ENCODE measurements at regions not wholly inside any gene's neighbourhood (a gene's known extent, or its start where the extent isn't known, plus 50 kb on each side); places are given as distances from the start of the nearest gene placed in this dataset.

DNA sequence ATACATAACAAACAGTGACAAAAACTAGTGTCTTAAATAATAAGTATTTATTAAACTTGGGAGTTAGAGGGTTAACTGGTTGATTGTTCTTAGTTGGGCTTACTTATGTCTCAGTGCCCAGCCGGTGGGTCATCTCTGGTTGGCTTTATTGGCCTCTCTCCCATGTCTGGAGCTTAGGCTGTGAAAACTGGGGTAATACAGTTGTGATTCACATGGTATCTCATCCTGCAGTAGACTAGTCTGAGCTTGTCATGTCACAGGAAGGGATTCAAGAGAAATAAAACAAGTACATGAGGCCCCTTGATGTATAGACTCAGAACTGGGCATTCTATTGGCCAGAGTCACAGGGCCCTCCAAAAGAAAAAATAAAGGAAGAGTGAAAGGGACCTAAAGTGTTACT is 466.4 kb upstream of the SMC2 start:
- Mint-ChIP-seq H3K27me3 (ENCODE audit: insufficient read depth, unreplicated experiment) (no peaks in the 10 kb centered on the region), H3K36me3 (ENCODE audit: insufficient read depth, unreplicated experiment) (no peaks in the 10 kb centered on the region), H3K4me1 (ENCODE audit: low read depth, unreplicated experiment) (no peaks in the 10 kb centered on the region), H3K4me3 (ENCODE audit: unreplicated experiment) (no peak overlapping the region), H3K9me3 (ENCODE audit: unreplicated experiment) (no peaks in the 10 kb centered on the region), H3K27ac (ENCODE audit: unreplicated experiment) (no peak overlapping the region)
- TF ChIP-seq, protein P1, sequence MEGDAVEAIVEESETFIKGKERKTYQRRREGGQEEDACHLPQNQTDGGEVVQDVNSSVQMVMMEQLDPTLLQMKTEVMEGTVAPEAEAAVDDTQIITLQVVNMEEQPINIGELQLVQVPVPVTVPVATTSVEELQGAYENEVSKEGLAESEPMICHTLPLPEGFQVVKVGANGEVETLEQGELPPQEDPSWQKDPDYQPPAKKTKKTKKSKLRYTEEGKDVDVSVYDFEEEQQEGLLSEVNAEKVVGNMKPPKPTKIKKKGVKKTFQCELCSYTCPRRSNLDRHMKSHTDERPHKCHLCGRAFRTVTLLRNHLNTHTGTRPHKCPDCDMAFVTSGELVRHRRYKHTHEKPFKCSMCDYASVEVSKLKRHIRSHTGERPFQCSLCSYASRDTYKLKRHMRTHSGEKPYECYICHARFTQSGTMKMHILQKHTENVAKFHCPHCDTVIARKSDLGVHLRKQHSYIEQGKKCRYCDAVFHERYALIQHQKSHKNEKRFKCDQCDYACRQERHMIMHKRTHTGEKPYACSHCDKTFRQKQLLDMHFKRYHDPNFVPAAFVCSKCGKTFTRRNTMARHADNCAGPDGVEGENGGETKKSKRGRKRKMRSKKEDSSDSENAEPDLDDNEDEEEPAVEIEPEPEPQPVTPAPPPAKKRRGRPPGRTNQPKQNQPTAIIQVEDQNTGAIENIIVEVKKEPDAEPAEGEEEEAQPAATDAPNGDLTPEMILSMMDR (IDR thresholded peaks at IDR 0.05; ENCODE audit: insufficient read depth in 1 of 2, low read depth in 1 of 2, low read length in 1 of 2, severe bottlenecking in 1 of 2, unreplicated experiment in 1 of 2) = no peak
- H3K36me3 ChIP-seq (ENCODE audit: control insufficient read depth, insufficient read depth, low read length) = no peaks in the 10 kb centered on the region
- no peaks in the 10 kb centered on the region for H3K9me3 ChIP-seq
- intact Hi-C loops (cut with micrococcal nuclease; ENCODE audit: unreplicated experiment) = no loop called here
- CTCF ChIA-PET = no interaction called here
- no peaks in the 10 kb centered on the region for H3K4me1 ChIP-seq
- no peak overlapping the region for H3K4me3 ChIP-seq (ENCODE audit: low read depth, low read length)
- BruUV-seq (replicated peaks) = no TSS peak
- H3K27me3 ChIP-seq (replicated peaks; ENCODE audit: control insufficient read depth, insufficient read depth, low read length) = no peaks in the 10 kb centered on the region
- POLR2A ChIA-PET = no interaction called here
- DNase-seq = no peak

DNA sequence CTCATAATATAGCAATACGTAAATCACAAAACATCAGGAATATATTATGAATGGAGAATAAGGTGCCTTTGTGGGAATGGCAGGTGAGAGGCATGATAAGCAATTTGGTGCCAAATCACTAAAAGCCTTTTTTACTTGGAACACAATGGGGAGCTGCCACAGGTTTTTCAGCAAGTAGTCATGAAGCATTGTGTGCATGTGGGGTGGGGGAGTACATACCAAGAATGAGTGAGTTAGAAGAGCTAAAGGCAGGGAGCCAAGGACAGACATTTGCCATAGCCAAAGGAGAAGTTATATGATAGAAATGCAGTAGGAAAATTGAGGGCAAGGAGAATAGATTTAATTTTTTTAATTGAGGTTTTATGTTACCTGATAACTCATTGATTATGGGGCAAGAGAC is 445.0 kb upstream of the SMC2 start:
- H3K4me3 ChIP-seq (ENCODE audit: low read depth, low read length) = no peak overlapping the region
- no peak overlapping the region for H3K4me3 Mint-ChIP-seq (ENCODE audit: unreplicated experiment)
- ChIA-PET POLR2A (no interaction called here), CTCF (no interaction called here)
- no peak for DNase-seq
- TF ChIP-seq, protein P1 (IDR thresholded peaks at IDR 0.05; ENCODE audit: insufficient read depth in 1 of 2, low read depth in 1 of 2, low read length in 1 of 2, severe bottlenecking in 1 of 2, unreplicated experiment in 1 of 2) = no peak
- no peaks in the 10 kb centered on the region for H3K4me1 Mint-ChIP-seq (ENCODE audit: low read depth, unreplicated experiment)
- no peaks in the 10 kb centered on the region for H3K36me3 Mint-ChIP-seq (ENCODE audit: insufficient read depth, unreplicated experiment)
- no peaks in the 10 kb centered on the region for H3K4me1 ChIP-seq
- intact Hi-C loops (cut with micrococcal nuclease; ENCODE audit: unreplicated experiment) = no loop called here
- BruUV-seq (replicated peaks) = no TSS peak
- no peaks in the 10 kb centered on the region for H3K36me3 ChIP-seq (ENCODE audit: control insufficient read depth, insufficient read depth, low read length)
- peaks cover 10% of the 10 kb centered on the region for H3K9me3 Mint-ChIP-seq (ENCODE audit: unreplicated experiment)
- H3K27me3 Mint-ChIP-seq (ENCODE audit: insufficient read depth, unreplicated experiment) = no peaks in the 10 kb centered on the region
- H3K27ac Mint-ChIP-seq (ENCODE audit: unreplicated experiment) = no peak overlapping the region
- H3K9me3 ChIP-seq = no peaks in the 10 kb centered on the region
- H3K27me3 ChIP-seq (replicated peaks; ENCODE audit: control insufficient read depth, insufficient read depth, low read length) = no peaks in the 10 kb centered on the region

DNA sequence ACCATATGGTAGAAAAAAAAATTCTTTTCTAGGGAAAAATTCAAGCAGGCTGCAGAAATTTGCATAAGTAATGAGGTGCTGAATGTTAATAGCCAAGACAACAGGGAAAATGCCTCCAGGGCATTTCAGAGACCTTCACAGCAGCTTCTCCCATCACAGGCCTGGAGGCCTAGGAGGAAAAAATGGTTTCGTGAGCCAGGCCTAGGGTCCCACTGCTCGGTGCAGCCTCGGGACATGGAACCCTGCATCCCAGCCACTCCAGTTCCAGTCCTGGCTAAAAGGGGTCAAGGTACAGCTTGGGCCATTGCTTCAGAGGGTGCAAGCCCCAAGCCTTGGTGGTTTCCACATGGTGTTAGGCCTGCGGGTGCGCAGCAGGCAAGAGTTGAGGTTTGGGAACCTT is 436.0 kb upstream of the SMC2 start:
- POLR2A ChIA-PET = no interaction called here
- 0 out of 2 replicates have a peak, but pooled peaks cover 8% of the 10 kb centered on the region for H3K9me3 ChIP-seq

More for the DNA sequence above, 436.0 kb upstream of the SMC2 start:
- Histone ChIP-seq H3K36me3 (ENCODE audit: control insufficient read depth, insufficient read depth, low read length) (no peaks in the 10 kb centered on the region), H3K4me3 (ENCODE audit: low read depth, low read length) (no peak overlapping the region), H3K27me3 (replicated peaks; ENCODE audit: control insufficient read depth, insufficient read depth, low read length) (no peaks in the 10 kb centered on the region), H3K4me1 (no peaks in the 10 kb centered on the region)
- Mint-ChIP-seq H3K27me3 (ENCODE audit: insufficient read depth, unreplicated experiment) (no peaks in the 10 kb centered on the region), H3K4me1 (ENCODE audit: low read depth, unreplicated experiment) (no peaks in the 10 kb centered on the region), H3K36me3 (ENCODE audit: insufficient read depth, unreplicated experiment) (no peaks in the 10 kb centered on the region), H3K4me3 (ENCODE audit: unreplicated experiment) (no peak overlapping the region), H3K27ac (ENCODE audit: unreplicated experiment) (no peak overlapping the region), H3K9me3 (ENCODE audit: unreplicated experiment) (peaks cover 22% of the 10 kb centered on the region)
- TF ChIP-seq, protein P1 (IDR thresholded peaks at IDR 0.05; ENCODE audit: insufficient read depth in 1 of 2, low read depth in 1 of 2, low read length in 1 of 2, severe bottlenecking in 1 of 2, unreplicated experiment in 1 of 2) = no peak
- BruUV-seq (replicated peaks) = no TSS peak
- intact Hi-C loops (cut with micrococcal nuclease; ENCODE audit: unreplicated experiment) = no loop called here
- CTCF ChIA-PET = no interaction called here
- no peak for DNase-seq

Measured in Caco-2 (cell line).